Suprapubic skin (tissue), 3 donors: ENCODE measurements at regions not wholly inside any gene's neighbourhood (a gene's known extent, or its start where the extent isn't known, plus 50 kb on each side); places are given as distances from the start of the nearest gene placed in this dataset.

Experiments used
- EP300 ChIP-seq: sonication (generic); formaldehyde crosslinking; IDR thresholded peaks from one replicate; pipeline ENCODE4 v1.6.1; 2017; ENCODE audit warnings: antibody characterized with exemption
- POLR2A ChIP-seq, 2 donors: fragments of 450-650 bp; IDR thresholded peaks; one replicate each; pipeline ENCODE4 v1.6.1; 2017; ENCODE audit warnings: antibody characterized with exemption in 2 of 2, mild to moderate bottlenecking in 2 of 2, moderate library complexity in 2 of 2
- TF ChIP-seq, protein P1 (sequence below), 2 donors: fragments of 200-600 bp in 1 of 2; fragments of 450-650 bp in 1 of 2; sonication (generic) in 1 of 2; IDR thresholded peaks; one replicate each; pipeline ENCODE4 v1.5.1; 2016 to 2019; ENCODE audit warnings: antibody characterized with exemption in 2 of 2, mild to moderate bottlenecking in 1 of 2, moderate library complexity in 1 of 2

DNA sequence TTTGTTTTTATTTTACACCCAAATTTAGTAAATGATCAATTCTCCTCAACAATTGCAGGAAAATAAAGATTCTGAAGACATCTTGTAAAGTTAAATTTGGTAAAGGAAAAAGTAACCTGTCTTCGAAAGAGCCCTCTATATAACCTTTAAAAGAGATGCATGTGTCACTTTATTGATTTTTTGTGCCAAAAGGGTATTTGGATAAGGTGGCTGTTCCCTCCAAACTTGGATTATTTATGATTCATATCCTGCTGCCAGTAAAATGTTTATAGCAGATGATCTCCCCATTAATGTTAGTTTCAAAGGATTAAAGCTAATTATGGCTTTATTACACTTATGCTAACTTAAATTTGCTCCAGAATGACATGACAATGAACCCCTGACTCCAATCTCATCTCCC lies 98.8 kb downstream of the DUSP6 start:
- no peak for TF ChIP-seq POLR2A (IDR thresholded peaks at IDR 0.05)
- TF ChIP-seq, protein P1, sequence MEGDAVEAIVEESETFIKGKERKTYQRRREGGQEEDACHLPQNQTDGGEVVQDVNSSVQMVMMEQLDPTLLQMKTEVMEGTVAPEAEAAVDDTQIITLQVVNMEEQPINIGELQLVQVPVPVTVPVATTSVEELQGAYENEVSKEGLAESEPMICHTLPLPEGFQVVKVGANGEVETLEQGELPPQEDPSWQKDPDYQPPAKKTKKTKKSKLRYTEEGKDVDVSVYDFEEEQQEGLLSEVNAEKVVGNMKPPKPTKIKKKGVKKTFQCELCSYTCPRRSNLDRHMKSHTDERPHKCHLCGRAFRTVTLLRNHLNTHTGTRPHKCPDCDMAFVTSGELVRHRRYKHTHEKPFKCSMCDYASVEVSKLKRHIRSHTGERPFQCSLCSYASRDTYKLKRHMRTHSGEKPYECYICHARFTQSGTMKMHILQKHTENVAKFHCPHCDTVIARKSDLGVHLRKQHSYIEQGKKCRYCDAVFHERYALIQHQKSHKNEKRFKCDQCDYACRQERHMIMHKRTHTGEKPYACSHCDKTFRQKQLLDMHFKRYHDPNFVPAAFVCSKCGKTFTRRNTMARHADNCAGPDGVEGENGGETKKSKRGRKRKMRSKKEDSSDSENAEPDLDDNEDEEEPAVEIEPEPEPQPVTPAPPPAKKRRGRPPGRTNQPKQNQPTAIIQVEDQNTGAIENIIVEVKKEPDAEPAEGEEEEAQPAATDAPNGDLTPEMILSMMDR (IDR thresholded peaks at IDR 0.05), result no peak
- TF ChIP-seq EP300, result no peak
